K562 (cell line): ENCODE measurements at regions not wholly inside any gene's neighbourhood (a gene's known extent, or its start where the extent isn't known, plus 50 kb on each side); places are given as distances from the start of the nearest gene placed in this dataset.

Experiments used
- ATAC-seq: fragments of 200-7000 bp; cut with Tn5 transposase; 3 replicates; pipeline ENCODE4 v1.9.1; 2020; ENCODE audit warnings: moderate library complexity
- BruUV-seq: library from RNA; stranded (reverse); fragments of 400-500 nt; replicated peaks from 2 replicates; lab custom pipeline; 2021; lab: Mats Ljungman, UMichigan
- CTCF ChIA-PET: fragments of 300-600 bp; formaldehyde crosslinking; extraction: SDS; loops from one replicate; lab custom pipeline; 2021; ENCODE audit warnings: low intra/inter-chr PET ratio; lab: Yijun Ruan, JAX
- POLR2A ChIA-PET: fragments of 300-600, 350-650 bp; sonication (Branson Sonifier 250); formaldehyde crosslinking; extraction: SDS; loops from one replicate; lab custom pipeline; 2021; ENCODE audit warnings: antibody characterized with exemption, inconsistent platforms; lab: Yijun Ruan, JAX
- DNase-seq, 4 experiments: peaks; one replicate each; pipeline versions ENCODE4 v3.0.0 to v3.0.0-alpha.2; 2011 to 2018; ENCODE audit warnings: low spot score in 3 of 4, mixed read lengths in 3 of 4; ENCODE audit errors: extremely low read depth in 1 of 4
- FAIRE-seq: peaks from 2 replicates; lab custom pipeline; 2011; peaks lifted over from hg19 to GRCh38; lab: Jason Lieb, UNC
- H2AFZ ChIP-seq: 2 replicates; pipeline ENCODE4 v1.6.0; 2011; ENCODE audit warnings: low read depth, low read length, control low read depth, inconsistent platforms
- H3K27ac ChIP-seq: fragments of 200-600 bp; 3 replicates; pipeline ENCODE4 v1.8.0; 2011; ENCODE audit warnings: low read depth, mild to moderate bottlenecking, control low read depth, inconsistent platforms, low read length, moderate library complexity, mixed read lengths; ENCODE audit errors: extremely low read depth
- H3K27me3 ChIP-seq, 2 experiments: fragments of 300-600 bp in 1 of 2; 2 replicates in 1 of 2; 3 replicates in 1 of 2; pipeline versions ENCODE4 v1.6.0 to v1.8.0; 2011; ENCODE audit warnings: inconsistent platforms in 2 of 2, low read length in 2 of 2, mild to moderate bottlenecking in 1 of 2, mixed read lengths in 1 of 2, moderate library complexity in 1 of 2; ENCODE audit not compliant: control insufficient read depth in 2 of 2, insufficient read depth in 2 of 2
- H3K36me3 ChIP-seq: fragments of 300-600 bp; 3 replicates; pipeline ENCODE4 v1.8.0; 2011; ENCODE audit warnings: mild to moderate bottlenecking, low read length, inconsistent platforms; ENCODE audit not compliant: control insufficient read depth, insufficient read depth
- H3K4me1 ChIP-seq, 2 experiments: fragments of 200-600 bp in 1 of 2; replicated peaks in 1 of 2; 2 replicates in 1 of 2; 3 replicates in 1 of 2; pipeline versions ENCODE4 v1.5.1 to v1.8.0; 2011; ENCODE audit warnings: inconsistent platforms in 2 of 2, low read length in 2 of 2, mild to moderate bottlenecking in 1 of 2, mixed read lengths in 1 of 2, moderate library complexity in 1 of 2; ENCODE audit not compliant: control insufficient read depth in 2 of 2, insufficient read depth in 2 of 2
- H3K4me2 ChIP-seq: 2 replicates; pipeline ENCODE4 v1.6.1; 2011; ENCODE audit warnings: low read length, control low read depth, inconsistent platforms, mixed read lengths; ENCODE audit not compliant: insufficient read depth
- H3K4me3 ChIP-seq: fragments of 200-600 bp; sonication (generic), shearing (Covaris generic); 2 replicates; pipeline ENCODE4 v1.5.1; 2016; ENCODE audit warnings: control low read depth, inconsistent platforms
- H3K79me2 ChIP-seq: fragments of 200-600 bp; 3 replicates; pipeline ENCODE4 v1.8.0; 2011; ENCODE audit warnings: low read length, inconsistent platforms; ENCODE audit not compliant: control insufficient read depth, insufficient read depth
- H3K9ac ChIP-seq, 2 experiments: 2 replicates each; pipeline versions ENCODE4 v1.6.0 to v1.6.1; 2011; ENCODE audit warnings: low read depth in 2 of 2, low read length in 2 of 2, control low read depth in 1 of 2, inconsistent platforms in 1 of 2, mild to moderate bottlenecking in 1 of 2, mixed read lengths in 1 of 2; ENCODE audit not compliant: insufficient read depth in 1 of 2
- H3K9me1 ChIP-seq: one replicate; pipeline ENCODE4 v1.6.0; 2011; ENCODE audit warnings: inconsistent platforms, mild to moderate bottlenecking, low read length, moderate library complexity; ENCODE audit not compliant: control insufficient read depth, insufficient read depth
- H3K9me3 ChIP-seq: replicated peaks from 2 replicates; pipeline ENCODE4 v1.5.1; 2011; ENCODE audit warnings: low read depth, low read length, inconsistent platforms; ENCODE audit not compliant: control insufficient read depth, insufficient read depth
- H4K20me1 ChIP-seq: replicated peaks from 2 replicates; pipeline ENCODE4 v1.6.1; 2011; ENCODE audit warnings: low read length, inconsistent platforms, mixed read lengths; ENCODE audit not compliant: control insufficient read depth, insufficient read depth
- ATF1 ChIP-seq, 2 experiments: fragments of 450-650 bp in 1 of 2; IDR thresholded peaks; 2 replicates each; pipeline ENCODE4 v1.6.1; 2016; ENCODE audit warnings: missing compliant biosample characterization in 1 of 2, missing genetic modification characterization in 1 of 2
- CC2D1A ChIP-seq: fragments of 450-650 bp; IDR thresholded peaks from 2 replicates; pipeline ENCODE4 v1.6.1; 2017; ENCODE audit warnings: mild to moderate bottlenecking
- FOXK1 ChIP-seq: sonication (generic); formaldehyde crosslinking; IDR thresholded peaks from 2 replicates; pipeline ENCODE4 v1.8.0; 2022; ENCODE audit warnings: missing genetic modification reagents, mild to moderate bottlenecking, borderline replicate concordance
- HBP1 ChIP-seq: fragments of 450-650 bp; formaldehyde crosslinking; IDR thresholded peaks from 2 replicates; pipeline ENCODE4 v1.4.0; 2022; ENCODE audit warnings: missing genetic modification characterization
- MTA3 ChIP-seq: fragments of 450-650 bp; formaldehyde crosslinking; IDR thresholded peaks from 2 replicates; pipeline ENCODE4 v1.6.1; 2017; ENCODE audit warnings: mild to moderate bottlenecking, borderline replicate concordance
- MYNN ChIP-seq, 2 experiments: sonication (generic); formaldehyde crosslinking in 1 of 2; IDR thresholded peaks; 2 replicates each; pipeline versions ENCODE4 v1.5.0 to v1.6.1; 2016 to 2020; ENCODE audit warnings: antibody characterized with exemption in 1 of 2, missing genetic modification reagents in 1 of 2
- PHF8 ChIP-seq: fragments of 200-600 bp; sonication (generic); IDR thresholded peaks from 2 replicates; pipeline ENCODE4 v1.6.1; 2012; ENCODE audit warnings: mixed run types, mild to moderate bottlenecking, inconsistent platforms, low read length, moderate library complexity, borderline replicate concordance
- RAD21 ChIP-seq, 2 experiments: fragments of 250-450 bp in 1 of 2; fragments of 450-650 bp in 1 of 2; sonication (Bioruptor Pico) in 1 of 2; formaldehyde crosslinking in 1 of 2; IDR thresholded peaks in 1 of 2; conservative IDR thresholded peaks in 1 of 2; 2 replicates each; pipeline versions ENCODE4 v1.4.0 to v1.8.0; 2020 to 2022; ENCODE audit warnings: mild to moderate bottlenecking in 2 of 2, moderate library complexity in 1 of 2
- TAF9B ChIP-seq: fragments of 450-650 bp; IDR thresholded peaks from 2 replicates; pipeline ENCODE4 v1.6.1; 2018; ENCODE audit warnings: mild to moderate bottlenecking; ENCODE audit not compliant: partially characterized antibody
- TCF7L2 ChIP-seq: fragments of 150-350 bp; IDR thresholded peaks from 2 replicates; pipeline ENCODE4 v1.6.1; 2016; ENCODE audit warnings: low read depth, mild to moderate bottlenecking, low read length, moderate library complexity
- ZKSCAN1 ChIP-seq: fragments of 150-350 bp; IDR thresholded peaks from 2 replicates; pipeline ENCODE4 v1.6.1; 2016; ENCODE audit warnings: low read depth, low read length
- WGBS: fragments of 100-300 bp; shearing (Covaris generic); methylation state at CpG from one replicate; pipeline ENCODE4 v1.1.6; 2016; ENCODE audit warnings: low coverage, mixed read lengths; ENCODE audit not compliant: insufficient coverage; ENCODE audit errors: missing lambda C conversion rate; 5-methylcytosine and 5-hydroxymethylcytosine counted together
- in situ Hi-C: fragments of 300-500 bp; cut with MboI; formaldehyde crosslinking; loops from 4 replicates; pipeline ENCODE4 v1.15.0; 2018; ENCODE audit warnings: inconsistent platforms, mixed read lengths
- intact Hi-C: fragments of 100-400 bp; cut with micrococcal nuclease; formaldehyde crosslinking; loops from 2 replicates; pipeline ENCODE4 v1.14.2; 2022

- Histone ChIP-seq H3K4me3 (no peak overlapping the region), H3K27me3 (no peaks in the 10 kb centered on the region), H2AFZ (no peak overlapping the region), H3K9me3 (no peaks in the 10 kb centered on the region), H3K27ac (no peak overlapping the region), H4K20me1 (no peaks in the 10 kb centered on the region), H3K9ac (no peak overlapping the region), H3K4me1 (no peaks in the 10 kb centered on the region), H3K9me1 (no peaks in the 10 kb centered on the region), H3K36me3 (no peaks in the 10 kb centered on the region), H3K4me2 (no peak overlapping the region), H3K79me2 (no peaks in the 10 kb centered on the region)
- no TSS peak for BruUV-seq
- in situ Hi-C loops, result no loop called here
- ChIA-PET POLR2A (no interaction called here), CTCF (no interaction called here)
- no peak for ATAC-seq
- FAIRE-seq, result no peak
- TF ChIP-seq PHF8 (no peak), ATF1 (CRISPR knock-in tag; IDR thresholded peaks at IDR 0.05) (no peak), ATF1 (tag; IDR thresholded peaks at IDR 0.05) (no peak), HBP1 (CRISPR knock-in tag) (no peak), MTA3 (no peak), FOXK1 (CRISPR knock-in tag) (no peak), TCF7L2 (no peak), CC2D1A (no peak), TAF9B (no peak), RAD21 (CRISPR knock-in tag; conservative IDR thresholded peaks at IDR 0.05 in 1 of 2, IDR thresholded peaks at IDR 0.05 in 1 of 2) (no peak), MYNN (IDR thresholded peaks at IDR 0.05) (no peak), MYNN (CRISPR knock-in tag; IDR thresholded peaks at IDR 0.05) (no peak), ZKSCAN1 (no peak)
- no peak for DNase-seq
- WGBS, result 0% methylated on average over 1 of the region's 1 CpG
- intact Hi-C loops, result no loop called here
Measured at GRCh38 chr1:209390764-209391163, 192.8 kb upstream of the CAMK1G start.
